GM12878 (cell line): ENCODE measurements at regions not wholly inside any gene's neighbourhood (a gene's known extent, or its start where the extent isn't known, plus 50 kb on each side); places are given as distances from the start of the nearest gene placed in this dataset.

Experiments
- BACH1 ChIP-seq: fragments of 450-650 bp; IDR thresholded peaks from 2 replicates; pipeline ENCODE4 v1.6.1; 2017; ENCODE audit warnings: mild to moderate bottlenecking, borderline replicate concordance
- BHLHE40 ChIP-seq, 2 experiments: fragments of 450-650 bp in 1 of 2; IDR thresholded peaks; 2 replicates each; pipeline ENCODE4 v1.6.1; 2011 to 2017; ENCODE audit warnings: low read depth in 2 of 2, borderline replicate concordance in 1 of 2, improper control_type of control experiment in 1 of 2, low read length in 1 of 2, mild to moderate bottlenecking in 1 of 2
- CEBPB ChIP-seq, 2 experiments: fragments of 150-350 bp in 1 of 2; IDR thresholded peaks; 2 replicates each; pipeline ENCODE4 v1.6.1; 2012 to 2014; ENCODE audit warnings: low read depth in 2 of 2, low read length in 2 of 2, borderline replicate concordance in 1 of 2, inconsistent platforms in 1 of 2
- CREB1 ChIP-seq: IDR thresholded peaks from 2 replicates; pipeline ENCODE4 v1.6.1; 2012; ENCODE audit warnings: low read depth, mild to moderate bottlenecking, inconsistent platforms
- DPF2 ChIP-seq: fragments of 450-650 bp; IDR thresholded peaks from 2 replicates; pipeline ENCODE4 v1.6.1; 2017; ENCODE audit warnings: mild to moderate bottlenecking
- GABPA ChIP-seq: IDR thresholded peaks from 2 replicates; pipeline ENCODE4 v1.6.1; 2014; ENCODE audit warnings: antibody characterized with exemption, low read depth, mild to moderate bottlenecking, inconsistent platforms
- JUND ChIP-seq: IDR thresholded peaks from 2 replicates; pipeline ENCODE4 v1.6.1; 2012; ENCODE audit warnings: low read depth, mild to moderate bottlenecking, low read length, improper control_type of control experiment, moderate library complexity
- MYC ChIP-seq: IDR thresholded peaks from 2 replicates; pipeline ENCODE4 v1.6.1; 2011; ENCODE audit warnings: mild to moderate bottlenecking, low read length, moderate library complexity, inconsistent platforms; ENCODE audit not compliant: insufficient read depth, insufficient replicate concordance, insufficient read length, severe bottlenecking
- TF ChIP-seq, protein P1 (sequence below), 3 experiments: IDR thresholded peaks in 2 of 3; conservative IDR thresholded peaks in 1 of 3; 2 replicates each; pipeline ENCODE4 v1.5.1; 2011; ENCODE audit warnings: low read depth in 3 of 3, low read length in 3 of 3, mild to moderate bottlenecking in 3 of 3, control low read depth in 2 of 3, moderate library complexity in 2 of 3, inconsistent platforms in 1 of 3, mixed read lengths in 1 of 3; ENCODE audit not compliant: control insufficient read depth in 2 of 3, insufficient read depth in 1 of 3; ENCODE audit errors: extremely low read depth in 1 of 3
- TF ChIP-seq, protein P2 (sequence below): fragments of 450-650 bp; IDR thresholded peaks from 2 replicates; pipeline ENCODE4 v1.6.1; 2017; ENCODE audit warnings: mild to moderate bottlenecking, low read depth, inconsistent platforms; ENCODE audit not compliant: poor library complexity, severe bottlenecking
- TF ChIP-seq, protein P3 (sequence below): IDR thresholded peaks from 2 replicates; pipeline ENCODE4 v1.6.1; 2012; ENCODE audit warnings: improper control_type of control experiment, low read depth, low read length; ENCODE audit not compliant: insufficient replicate concordance

DNA sequence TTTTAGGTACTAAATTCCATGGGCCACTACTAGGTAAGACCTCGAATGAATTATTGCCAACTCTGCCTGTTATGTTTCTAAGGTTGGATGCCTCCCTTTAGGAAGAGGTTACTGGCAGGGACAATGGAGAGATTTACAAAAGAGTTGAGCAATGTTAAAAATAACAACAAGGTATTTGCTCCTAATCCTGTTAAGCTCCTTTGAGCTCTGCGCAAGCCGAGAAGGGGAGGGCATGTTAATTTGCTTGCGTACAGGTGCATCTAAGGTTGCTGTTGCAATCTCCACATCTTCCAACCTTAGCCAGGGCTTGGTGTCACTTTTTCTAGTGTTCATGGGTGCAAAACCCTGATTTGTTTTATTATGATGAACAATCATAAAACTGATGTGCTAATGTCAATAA lies 161.5 kb upstream of the TPM1 start:
- TF ChIP-seq, protein P1, sequence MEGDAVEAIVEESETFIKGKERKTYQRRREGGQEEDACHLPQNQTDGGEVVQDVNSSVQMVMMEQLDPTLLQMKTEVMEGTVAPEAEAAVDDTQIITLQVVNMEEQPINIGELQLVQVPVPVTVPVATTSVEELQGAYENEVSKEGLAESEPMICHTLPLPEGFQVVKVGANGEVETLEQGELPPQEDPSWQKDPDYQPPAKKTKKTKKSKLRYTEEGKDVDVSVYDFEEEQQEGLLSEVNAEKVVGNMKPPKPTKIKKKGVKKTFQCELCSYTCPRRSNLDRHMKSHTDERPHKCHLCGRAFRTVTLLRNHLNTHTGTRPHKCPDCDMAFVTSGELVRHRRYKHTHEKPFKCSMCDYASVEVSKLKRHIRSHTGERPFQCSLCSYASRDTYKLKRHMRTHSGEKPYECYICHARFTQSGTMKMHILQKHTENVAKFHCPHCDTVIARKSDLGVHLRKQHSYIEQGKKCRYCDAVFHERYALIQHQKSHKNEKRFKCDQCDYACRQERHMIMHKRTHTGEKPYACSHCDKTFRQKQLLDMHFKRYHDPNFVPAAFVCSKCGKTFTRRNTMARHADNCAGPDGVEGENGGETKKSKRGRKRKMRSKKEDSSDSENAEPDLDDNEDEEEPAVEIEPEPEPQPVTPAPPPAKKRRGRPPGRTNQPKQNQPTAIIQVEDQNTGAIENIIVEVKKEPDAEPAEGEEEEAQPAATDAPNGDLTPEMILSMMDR (IDR thresholded peaks at IDR 0.05 in 2 of 3, conservative IDR thresholded peaks at IDR 0.05 in 1 of 3; ENCODE audit: control insufficient read depth in 2 of 3, extremely low read depth in 1 of 3, insufficient read depth in 1 of 3, low read depth in 3 of 3, low read length in 3 of 3), result no peak
- TF ChIP-seq, protein P2, sequence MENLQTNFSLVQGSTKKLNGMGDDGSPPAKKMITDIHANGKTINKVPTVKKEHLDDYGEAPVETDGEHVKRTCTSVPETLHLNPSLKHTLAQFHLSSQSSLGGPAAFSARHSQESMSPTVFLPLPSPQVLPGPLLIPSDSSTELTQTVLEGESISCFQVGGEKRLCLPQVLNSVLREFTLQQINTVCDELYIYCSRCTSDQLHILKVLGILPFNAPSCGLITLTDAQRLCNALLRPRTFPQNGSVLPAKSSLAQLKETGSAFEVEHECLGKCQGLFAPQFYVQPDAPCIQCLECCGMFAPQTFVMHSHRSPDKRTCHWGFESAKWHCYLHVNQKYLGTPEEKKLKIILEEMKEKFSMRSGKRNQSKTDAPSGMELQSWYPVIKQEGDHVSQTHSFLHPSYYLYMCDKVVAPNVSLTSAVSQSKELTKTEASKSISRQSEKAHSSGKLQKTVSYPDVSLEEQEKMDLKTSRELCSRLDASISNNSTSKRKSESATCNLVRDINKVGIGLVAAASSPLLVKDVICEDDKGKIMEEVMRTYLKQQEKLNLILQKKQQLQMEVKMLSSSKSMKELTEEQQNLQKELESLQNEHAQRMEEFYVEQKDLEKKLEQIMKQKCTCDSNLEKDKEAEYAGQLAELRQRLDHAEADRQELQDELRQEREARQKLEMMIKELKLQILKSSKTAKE, result no peak
- TF ChIP-seq GABPA, result no peak
- no peak for TF ChIP-seq BHLHE40 (IDR thresholded peaks at IDR 0.05; ENCODE audit: borderline replicate concordance in 1 of 2, low read depth in 2 of 2, low read length in 1 of 2)
- TF ChIP-seq, protein P3, sequence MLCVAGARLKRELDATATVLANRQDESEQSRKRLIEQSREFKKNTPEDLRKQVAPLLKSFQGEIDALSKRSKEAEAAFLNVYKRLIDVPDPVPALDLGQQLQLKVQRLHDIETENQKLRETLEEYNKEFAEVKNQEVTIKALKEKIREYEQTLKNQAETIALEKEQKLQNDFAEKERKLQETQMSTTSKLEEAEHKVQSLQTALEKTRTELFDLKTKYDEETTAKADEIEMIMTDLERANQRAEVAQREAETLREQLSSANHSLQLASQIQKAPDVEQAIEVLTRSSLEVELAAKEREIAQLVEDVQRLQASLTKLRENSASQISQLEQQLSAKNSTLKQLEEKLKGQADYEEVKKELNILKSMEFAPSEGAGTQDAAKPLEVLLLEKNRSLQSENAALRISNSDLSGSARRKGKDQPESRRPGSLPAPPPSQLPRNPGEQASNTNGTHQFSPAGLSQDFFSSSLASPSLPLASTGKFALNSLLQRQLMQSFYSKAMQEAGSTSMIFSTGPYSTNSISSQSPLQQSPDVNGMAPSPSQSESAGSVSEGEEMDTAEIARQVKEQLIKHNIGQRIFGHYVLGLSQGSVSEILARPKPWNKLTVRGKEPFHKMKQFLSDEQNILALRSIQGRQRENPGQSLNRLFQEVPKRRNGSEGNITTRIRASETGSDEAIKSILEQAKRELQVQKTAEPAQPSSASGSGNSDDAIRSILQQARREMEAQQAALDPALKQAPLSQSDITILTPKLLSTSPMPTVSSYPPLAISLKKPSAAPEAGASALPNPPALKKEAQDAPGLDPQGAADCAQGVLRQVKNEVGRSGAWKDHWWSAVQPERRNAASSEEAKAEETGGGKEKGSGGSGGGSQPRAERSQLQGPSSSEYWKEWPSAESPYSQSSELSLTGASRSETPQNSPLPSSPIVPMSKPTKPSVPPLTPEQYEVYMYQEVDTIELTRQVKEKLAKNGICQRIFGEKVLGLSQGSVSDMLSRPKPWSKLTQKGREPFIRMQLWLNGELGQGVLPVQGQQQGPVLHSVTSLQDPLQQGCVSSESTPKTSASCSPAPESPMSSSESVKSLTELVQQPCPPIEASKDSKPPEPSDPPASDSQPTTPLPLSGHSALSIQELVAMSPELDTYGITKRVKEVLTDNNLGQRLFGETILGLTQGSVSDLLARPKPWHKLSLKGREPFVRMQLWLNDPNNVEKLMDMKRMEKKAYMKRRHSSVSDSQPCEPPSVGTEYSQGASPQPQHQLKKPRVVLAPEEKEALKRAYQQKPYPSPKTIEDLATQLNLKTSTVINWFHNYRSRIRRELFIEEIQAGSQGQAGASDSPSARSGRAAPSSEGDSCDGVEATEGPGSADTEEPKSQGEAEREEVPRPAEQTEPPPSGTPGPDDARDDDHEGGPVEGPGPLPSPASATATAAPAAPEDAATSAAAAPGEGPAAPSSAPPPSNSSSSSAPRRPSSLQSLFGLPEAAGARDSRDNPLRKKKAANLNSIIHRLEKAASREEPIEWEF, result no peak
- no peak for TF ChIP-seq BACH1
- no peak for TF ChIP-seq CEBPB (IDR thresholded peaks at IDR 0.05; ENCODE audit: borderline replicate concordance in 1 of 2, low read depth in 2 of 2, low read length in 2 of 2)
- TF ChIP-seq DPF2, result no peak
- no peak for TF ChIP-seq CREB1
- no peak for TF ChIP-seq JUND
- no peak for TF ChIP-seq MYC
